ENCODE measurements at regions not wholly inside any gene's neighbourhood (a gene's known extent, or its start where the extent isn't known, plus 50 kb on each side); places are given as distances from the start of the nearest gene placed in this dataset.

DNA sequence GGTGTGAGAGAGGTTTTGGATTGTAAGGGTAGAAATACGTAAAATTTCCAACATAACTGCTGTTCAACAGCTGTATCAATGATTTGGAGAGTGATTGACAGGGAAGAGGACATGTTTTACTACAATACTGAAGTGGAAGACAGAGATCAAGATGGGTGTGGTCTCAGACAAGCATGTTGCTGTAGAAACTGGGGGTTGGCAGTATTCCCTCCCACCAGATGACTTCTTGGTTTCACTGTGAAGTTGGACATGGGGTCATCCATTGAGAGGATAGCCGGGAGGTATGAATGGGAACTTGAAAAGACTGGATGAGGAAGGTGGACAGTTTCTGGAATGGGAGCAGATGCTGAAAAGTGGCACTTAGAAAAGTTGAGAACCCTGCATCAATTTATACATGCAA lies 95.3 kb upstream of the HDAC9 start:
- TF ChIP-seq, protein P1, sequence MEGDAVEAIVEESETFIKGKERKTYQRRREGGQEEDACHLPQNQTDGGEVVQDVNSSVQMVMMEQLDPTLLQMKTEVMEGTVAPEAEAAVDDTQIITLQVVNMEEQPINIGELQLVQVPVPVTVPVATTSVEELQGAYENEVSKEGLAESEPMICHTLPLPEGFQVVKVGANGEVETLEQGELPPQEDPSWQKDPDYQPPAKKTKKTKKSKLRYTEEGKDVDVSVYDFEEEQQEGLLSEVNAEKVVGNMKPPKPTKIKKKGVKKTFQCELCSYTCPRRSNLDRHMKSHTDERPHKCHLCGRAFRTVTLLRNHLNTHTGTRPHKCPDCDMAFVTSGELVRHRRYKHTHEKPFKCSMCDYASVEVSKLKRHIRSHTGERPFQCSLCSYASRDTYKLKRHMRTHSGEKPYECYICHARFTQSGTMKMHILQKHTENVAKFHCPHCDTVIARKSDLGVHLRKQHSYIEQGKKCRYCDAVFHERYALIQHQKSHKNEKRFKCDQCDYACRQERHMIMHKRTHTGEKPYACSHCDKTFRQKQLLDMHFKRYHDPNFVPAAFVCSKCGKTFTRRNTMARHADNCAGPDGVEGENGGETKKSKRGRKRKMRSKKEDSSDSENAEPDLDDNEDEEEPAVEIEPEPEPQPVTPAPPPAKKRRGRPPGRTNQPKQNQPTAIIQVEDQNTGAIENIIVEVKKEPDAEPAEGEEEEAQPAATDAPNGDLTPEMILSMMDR (IDR thresholded peaks at IDR 0.05): no peak
- TF ChIP-seq EZH2phosphoT487 (IDR thresholded peaks at IDR 0.05) (no peak), EZH2 (IDR thresholded peaks at IDR 0.05) (no peak)

All from neural progenitor cell (in vitro differentiated cells).